ENCODE measurements at regions not wholly inside any gene's neighbourhood (a gene's known extent, or its start where the extent isn't known, plus 50 kb on each side); places are given as distances from the start of the nearest gene placed in this dataset.

DNA sequence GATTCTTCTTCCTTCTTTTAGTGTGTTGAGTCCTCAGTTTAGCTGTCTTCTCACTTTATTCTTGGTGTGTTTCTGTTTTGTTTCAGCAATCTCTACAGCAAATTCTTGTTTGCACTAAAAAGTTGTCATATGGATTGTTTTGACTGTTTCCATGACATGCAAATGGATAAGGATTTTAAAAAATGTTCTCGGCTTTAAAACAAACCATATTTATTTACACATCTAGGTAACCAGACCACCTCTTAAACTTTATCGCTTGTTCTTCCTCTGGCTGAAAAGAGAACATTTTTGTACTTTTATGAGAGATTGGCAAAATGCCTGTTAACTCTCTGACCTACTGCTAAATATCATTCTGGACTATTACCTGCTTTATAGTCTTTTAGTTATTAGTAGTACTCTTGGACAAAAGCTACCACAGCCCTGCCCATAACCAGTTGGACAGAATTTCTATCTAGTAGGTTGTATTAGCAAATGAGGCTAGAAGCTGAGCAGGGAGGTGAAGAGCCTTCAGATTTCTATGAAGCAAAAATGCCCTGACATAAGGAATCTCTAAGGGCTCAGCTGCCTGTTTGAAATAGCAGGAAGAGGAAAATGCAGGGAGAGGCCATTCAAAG, 268.3 kb downstream of the CD109 start:
- no peak overlapping the region for H4K12ac ChIP-seq (ENCODE audit: low read depth, low read length)
- H3K27me3 ChIP-seq (ENCODE audit: insufficient read depth, low read length) = no peaks in the 10 kb centered on the region
- no peak overlapping the region for H2AK5ac ChIP-seq (ENCODE audit: low read length)
- no peak overlapping the region for H3K14ac ChIP-seq (ENCODE audit: low read length)
- no peak overlapping the region for H3K27ac ChIP-seq (ENCODE audit: low read depth, low read length)
- H3K36me3 ChIP-seq (ENCODE audit: control insufficient read depth in 1 of 2, insufficient read depth in 2 of 2, low read length in 2 of 2) = no peaks in the 10 kb centered on the region
- H3K4me3 ChIP-seq (ENCODE audit: low read depth, low read length) = no peak overlapping the region
- H3K79me1 ChIP-seq (ENCODE audit: low read length) = no peaks in the 10 kb centered on the region
- no peak overlapping the region for H4K8ac ChIP-seq (ENCODE audit: low read depth, low read length)
- H2AFZ ChIP-seq (ENCODE audit: insufficient read depth, low read length, poor library complexity) = no peak overlapping the region
- H2BK5ac ChIP-seq (ENCODE audit: low read depth, low read length, poor library complexity) = no peak overlapping the region
- peak in 1 of 2 donors; percentile 22 for DNase-seq
- H3K9me3 ChIP-seq (ENCODE audit: insufficient read depth, low read depth, low read length) = no peaks in the 10 kb centered on the region
- H4K91ac ChIP-seq (ENCODE audit: low read depth, low read length) = no peak overlapping the region
- H3K4ac ChIP-seq (ENCODE audit: low read depth, low read length) = no peak overlapping the region
- H2BK120ac ChIP-seq (ENCODE audit: insufficient read depth, low read length, poor library complexity) = no peak overlapping the region
- no peak overlapping the region for H3K4me2 ChIP-seq (ENCODE audit: low read length)
- H3K4me1 ChIP-seq (ENCODE audit: control insufficient read depth in 1 of 2, insufficient read depth in 2 of 2, low read length in 2 of 2) = no peaks in the 10 kb centered on the region
- no peak overlapping the region for H3K18ac ChIP-seq (ENCODE audit: low read length)
- no peak overlapping the region for H3K9ac ChIP-seq (ENCODE audit: low read length)
- no CpG with 5 or more reads among the region's 2 CpGs for WGBS (ENCODE audit: extremely low coverage, insufficient coverage, insufficient read length)
- no peak overlapping the region for H2BK12ac ChIP-seq (ENCODE audit: low read length)
- no peak overlapping the region for H3K23ac ChIP-seq (ENCODE audit: low read length)
- H3K79me2 ChIP-seq (ENCODE audit: control insufficient read depth, insufficient read depth, low read length, poor library complexity) = no peaks in the 10 kb centered on the region

DNA sequence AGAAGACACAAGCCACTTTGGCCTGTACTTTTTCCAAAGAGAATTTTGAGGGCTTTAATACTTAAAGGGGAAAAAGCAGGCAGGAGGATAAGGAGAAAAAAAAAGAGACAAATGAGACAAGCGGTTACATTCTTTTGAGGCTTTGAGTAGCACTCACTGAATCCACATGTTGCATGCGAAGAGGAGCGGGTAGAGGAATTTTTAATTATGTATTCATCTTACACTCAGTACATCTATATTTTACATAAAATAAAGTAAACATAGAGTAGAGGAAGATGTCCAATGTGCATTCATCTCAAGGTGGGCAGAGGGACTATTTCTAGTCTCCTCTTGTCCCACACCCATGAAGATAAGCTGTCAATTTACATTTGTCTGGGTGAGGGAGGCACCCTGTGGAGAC, 266.9 kb downstream of the CD109 start:
- no peak overlapping the region for H4K12ac ChIP-seq (ENCODE audit: low read depth, low read length)
- H3K4ac ChIP-seq (ENCODE audit: low read depth, low read length) = no peak overlapping the region
- no peak overlapping the region for H3K18ac ChIP-seq (ENCODE audit: low read length)
- no peak overlapping the region for H2AFZ ChIP-seq (ENCODE audit: insufficient read depth, low read length, poor library complexity)
- H3K79me1 ChIP-seq (ENCODE audit: low read length) = no peaks in the 10 kb centered on the region
- WGBS (ENCODE audit: extremely low coverage, insufficient coverage, insufficient read length) = no CpG with 5 or more reads among the region's 3 CpGs
- no peak overlapping the region for H2BK5ac ChIP-seq (ENCODE audit: low read depth, low read length, poor library complexity)
- DNase-seq = no peak
- no peak overlapping the region for H4K91ac ChIP-seq (ENCODE audit: low read depth, low read length)
- no peak overlapping the region for H2BK120ac ChIP-seq (ENCODE audit: insufficient read depth, low read length, poor library complexity)
- H3K27me3 ChIP-seq (ENCODE audit: insufficient read depth, low read length) = no peaks in the 10 kb centered on the region
- H3K9me3 ChIP-seq (ENCODE audit: insufficient read depth, low read depth, low read length) = no peaks in the 10 kb centered on the region
- no peak overlapping the region for H3K4me2 ChIP-seq (ENCODE audit: low read length)
- H3K4me1 ChIP-seq (ENCODE audit: control insufficient read depth in 1 of 2, insufficient read depth in 2 of 2, low read length in 2 of 2) = no peaks in the 10 kb centered on the region
- H3K79me2 ChIP-seq (ENCODE audit: control insufficient read depth, insufficient read depth, low read length, poor library complexity) = no peaks in the 10 kb centered on the region
- H2BK12ac ChIP-seq (ENCODE audit: low read length) = no peak overlapping the region
- H3K9ac ChIP-seq (ENCODE audit: low read length) = no peak overlapping the region
- no peak overlapping the region for H3K4me3 ChIP-seq (ENCODE audit: low read depth, low read length)
- H3K23ac ChIP-seq (ENCODE audit: low read length) = no peak overlapping the region
- no peak overlapping the region for H3K14ac ChIP-seq (ENCODE audit: low read length)
- no peaks in the 10 kb centered on the region for H3K36me3 ChIP-seq (ENCODE audit: control insufficient read depth in 1 of 2, insufficient read depth in 2 of 2, low read length in 2 of 2)
- no peak overlapping the region for H3K27ac ChIP-seq (ENCODE audit: low read depth, low read length)
- no peak overlapping the region for H2AK5ac ChIP-seq (ENCODE audit: low read length)
- H4K8ac ChIP-seq (ENCODE audit: low read depth, low read length) = no peak overlapping the region

DNA sequence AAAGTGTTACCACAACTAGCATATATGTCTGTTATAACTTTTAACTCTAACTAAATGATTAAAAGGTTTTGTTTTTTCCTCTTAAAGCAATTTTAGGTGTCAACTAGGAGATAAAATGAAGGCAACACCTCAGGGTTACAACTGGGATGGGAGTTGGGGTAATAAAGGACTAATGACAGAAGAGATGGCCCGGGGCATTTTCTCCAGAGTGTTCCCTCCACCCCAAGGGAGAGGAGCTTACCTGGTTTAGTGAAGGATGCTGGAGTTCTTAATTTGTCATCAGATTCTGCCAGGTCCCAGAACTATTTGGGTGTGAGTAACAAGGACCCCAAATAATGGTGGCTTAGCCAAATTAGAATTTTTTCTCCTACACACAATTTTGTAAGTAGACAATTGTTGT, 260.3 kb downstream of the CD109 start:
- Histone ChIP-seq H2AFZ (ENCODE audit: insufficient read depth, low read length, poor library complexity) (no peak overlapping the region), H4K91ac (ENCODE audit: low read depth, low read length) (no peak overlapping the region), H3K4me2 (ENCODE audit: low read length) (no peak overlapping the region), H3K79me1 (ENCODE audit: low read length) (no peaks in the 10 kb centered on the region), H3K79me2 (ENCODE audit: control insufficient read depth, insufficient read depth, low read length, poor library complexity) (no peaks in the 10 kb centered on the region), H3K23ac (ENCODE audit: low read length) (no peak overlapping the region), H4K12ac (ENCODE audit: low read depth, low read length) (no peak overlapping the region), H2BK120ac (ENCODE audit: insufficient read depth, low read length, poor library complexity) (no peak overlapping the region), H3K14ac (ENCODE audit: low read length) (no peak overlapping the region), H3K27ac (ENCODE audit: low read depth, low read length) (no peak overlapping the region), H3K9me3 (ENCODE audit: insufficient read depth, low read depth, low read length) (no peaks in the 10 kb centered on the region), H3K9ac (ENCODE audit: low read length) (no peak overlapping the region), H3K4ac (ENCODE audit: low read depth, low read length) (no peak overlapping the region), H4K8ac (ENCODE audit: low read depth, low read length) (no peak overlapping the region), H3K4me1 (ENCODE audit: control insufficient read depth in 1 of 2, insufficient read depth in 2 of 2, low read length in 2 of 2) (no peaks in the 10 kb centered on the region), H3K4me3 (ENCODE audit: low read depth, low read length) (no peak overlapping the region), H3K36me3 (ENCODE audit: control insufficient read depth in 1 of 2, insufficient read depth in 2 of 2, low read length in 2 of 2) (no peaks in the 10 kb centered on the region), H2AK5ac (ENCODE audit: low read length) (no peak overlapping the region), H2BK5ac (ENCODE audit: low read depth, low read length, poor library complexity) (no peak overlapping the region), H3K18ac (ENCODE audit: low read length) (no peak overlapping the region), H2BK12ac (ENCODE audit: low read length) (no peak overlapping the region), H3K27me3 (ENCODE audit: insufficient read depth, low read length) (no peaks in the 10 kb centered on the region)
- WGBS (ENCODE audit: extremely low coverage, insufficient coverage, insufficient read length) = no CpG with 5 or more reads among the region's 1 CpG
- no peak for DNase-seq

DNA sequence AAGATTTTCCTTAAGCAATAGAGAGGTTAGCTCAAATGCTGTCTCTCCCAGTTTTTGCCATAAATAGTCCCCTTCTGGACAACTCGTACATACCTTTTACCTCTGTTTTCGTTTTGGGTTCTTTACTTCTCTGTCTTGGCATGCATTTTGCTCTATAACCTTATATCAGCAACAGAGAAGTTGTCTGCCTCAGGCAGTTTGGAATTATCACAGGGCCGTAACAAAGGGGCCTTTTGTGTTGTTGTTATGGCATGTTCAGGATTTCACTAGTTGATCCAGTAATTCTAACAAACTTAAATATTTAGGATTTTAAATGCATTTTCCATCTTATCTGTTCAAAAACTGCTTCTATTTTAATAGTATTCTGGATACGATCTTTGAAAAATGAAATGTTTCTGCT, 259.8 kb downstream of the CD109 start:
- Histone ChIP-seq H4K8ac (ENCODE audit: low read depth, low read length) (no peak overlapping the region), H3K79me2 (ENCODE audit: control insufficient read depth, insufficient read depth, low read length, poor library complexity) (no peaks in the 10 kb centered on the region), H2BK12ac (ENCODE audit: low read length) (no peak overlapping the region), H3K23ac (ENCODE audit: low read length) (no peak overlapping the region), H3K9ac (ENCODE audit: low read length) (no peak overlapping the region), H3K9me3 (ENCODE audit: insufficient read depth, low read depth, low read length) (no peaks in the 10 kb centered on the region), H3K4me2 (ENCODE audit: low read length) (no peak overlapping the region), H4K12ac (ENCODE audit: low read depth, low read length) (no peak overlapping the region), H3K18ac (ENCODE audit: low read length) (no peak overlapping the region), H2BK5ac (ENCODE audit: low read depth, low read length, poor library complexity) (no peak overlapping the region), H3K36me3 (ENCODE audit: control insufficient read depth in 1 of 2, insufficient read depth in 2 of 2, low read length in 2 of 2) (no peaks in the 10 kb centered on the region), H2BK120ac (ENCODE audit: insufficient read depth, low read length, poor library complexity) (no peak overlapping the region), H3K79me1 (ENCODE audit: low read length) (no peaks in the 10 kb centered on the region), H4K91ac (ENCODE audit: low read depth, low read length) (no peak overlapping the region), H3K4ac (ENCODE audit: low read depth, low read length) (no peak overlapping the region), H3K27ac (ENCODE audit: low read depth, low read length) (no peak overlapping the region), H2AFZ (ENCODE audit: insufficient read depth, low read length, poor library complexity) (no peak overlapping the region), H3K4me1 (ENCODE audit: control insufficient read depth in 1 of 2, insufficient read depth in 2 of 2, low read length in 2 of 2) (no peaks in the 10 kb centered on the region), H3K27me3 (ENCODE audit: insufficient read depth, low read length) (no peaks in the 10 kb centered on the region), H2AK5ac (ENCODE audit: low read length) (no peak overlapping the region), H3K14ac (ENCODE audit: low read length) (no peak overlapping the region), H3K4me3 (ENCODE audit: low read depth, low read length) (no peak overlapping the region)
- DNase-seq = no peak
- no CpG with 5 or more reads among the region's 4 CpGs for WGBS (ENCODE audit: extremely low coverage, insufficient coverage, insufficient read length)
